Calu3 (cell line): ENCODE measurements at regions not wholly inside any gene's neighbourhood (a gene's known extent, or its start where the extent isn't known, plus 50 kb on each side); places are given as distances from the start of the nearest gene placed in this dataset.
"Not testable (repeated sequence)": the region's sequence is repeated elsewhere in the genome, so short reads cannot be mapped to it uniquely, and the experiment has no call there.

Source experiments
- BruUV-seq: library from RNA; stranded (reverse); fragments of 400-500 nt; replicated peaks from 2 replicates; lab custom pipeline; 2021; lab: Mats Ljungman, UMichigan
- CTCF ChIA-PET: fragments of 300-600 bp; sonication (Branson Sonifier 250); formaldehyde crosslinking; loops from one replicate; lab custom pipeline; 2022; ENCODE audit warnings: antibody characterized with exemption; lab: Charles Lee
- DNase-seq: peaks from one replicate; pipeline ENCODE4 v3.0.0; 2022
- H3K27ac Mint-ChIP-seq: one replicate; pipeline ENCODE4 v1.8.0; 2022; ENCODE audit warnings: mixed read lengths; ENCODE audit not compliant: unreplicated experiment
- H3K27me3 Mint-ChIP-seq: one replicate; pipeline ENCODE4 v1.8.0; 2022; ENCODE audit warnings: mixed read lengths; ENCODE audit not compliant: unreplicated experiment
- H3K36me3 Mint-ChIP-seq: one replicate; pipeline ENCODE4 v1.8.0; 2022; ENCODE audit warnings: mild to moderate bottlenecking, moderate library complexity, mixed read lengths; ENCODE audit not compliant: insufficient read depth, unreplicated experiment
- H3K4me1 Mint-ChIP-seq: one replicate; pipeline ENCODE4 v1.8.0; 2022; ENCODE audit warnings: mild to moderate bottlenecking, low read depth, mixed read lengths; ENCODE audit not compliant: unreplicated experiment
- H3K4me3 Mint-ChIP-seq: one replicate; pipeline ENCODE4 v1.8.0; 2022; ENCODE audit warnings: mild to moderate bottlenecking, low read depth, moderate library complexity, mixed read lengths; ENCODE audit not compliant: unreplicated experiment
- H3K9me3 Mint-ChIP-seq: one replicate; pipeline ENCODE4 v1.8.0; 2022; ENCODE audit warnings: low read depth, mixed read lengths; ENCODE audit not compliant: unreplicated experiment
- intact Hi-C: fragments of 100-400 bp; cut with micrococcal nuclease; formaldehyde crosslinking; loops from one replicate; pipeline ENCODE4 v1.10.0; 2022; ENCODE audit not compliant: unreplicated experiment
- TF ChIP-seq, protein P1 (sequence below): fragments of 200-600 bp; IDR thresholded peaks from one replicate; pipeline ENCODE4 v1.8.0; 2022; ENCODE audit warnings: antibody characterized with exemption; ENCODE audit not compliant: unreplicated experiment

DNA sequence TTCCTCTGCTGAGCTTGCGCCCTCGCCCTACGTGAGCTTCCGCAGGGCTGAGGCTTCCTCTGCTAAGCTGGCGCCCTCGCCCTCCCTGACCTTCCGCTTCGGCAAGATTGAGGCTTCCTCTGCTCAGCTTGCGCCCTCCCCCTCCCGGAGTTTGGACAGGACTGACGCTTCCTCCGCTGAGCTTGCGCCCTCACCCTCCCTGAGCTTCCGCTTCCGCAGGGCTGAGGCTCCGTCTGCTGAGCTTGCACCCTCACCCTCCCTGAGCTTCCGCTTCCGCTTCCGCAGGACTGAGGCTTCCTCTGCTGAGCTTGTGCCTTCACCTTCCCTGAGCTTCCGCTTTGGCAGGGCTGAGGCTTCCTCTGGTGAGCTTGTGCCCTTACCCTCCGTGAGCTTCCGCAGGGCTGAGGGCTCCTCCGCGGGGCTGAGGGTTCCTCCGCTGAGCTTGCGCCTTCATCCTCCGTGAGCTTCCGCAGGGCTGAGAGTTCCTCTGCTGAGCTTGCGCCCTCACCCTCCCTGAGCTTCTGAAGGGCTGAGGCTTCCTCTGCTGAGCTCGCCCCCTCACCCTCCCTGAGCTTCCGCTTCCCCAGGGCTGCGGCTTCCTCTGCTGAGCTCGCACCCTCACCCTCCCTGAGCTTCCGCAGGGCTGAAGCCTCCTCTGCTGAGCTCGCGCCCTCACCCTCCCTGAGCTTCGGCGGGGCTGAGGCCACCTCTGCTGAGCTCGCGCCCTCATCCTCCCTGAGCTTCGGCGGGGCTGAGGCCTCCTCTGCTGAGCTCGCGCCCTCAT lies 753.6 kb upstream of the TPTE start:
- no peak overlapping the region for H3K27ac Mint-ChIP-seq
- intact Hi-C loops: no loop called here
- TF ChIP-seq, protein P1, sequence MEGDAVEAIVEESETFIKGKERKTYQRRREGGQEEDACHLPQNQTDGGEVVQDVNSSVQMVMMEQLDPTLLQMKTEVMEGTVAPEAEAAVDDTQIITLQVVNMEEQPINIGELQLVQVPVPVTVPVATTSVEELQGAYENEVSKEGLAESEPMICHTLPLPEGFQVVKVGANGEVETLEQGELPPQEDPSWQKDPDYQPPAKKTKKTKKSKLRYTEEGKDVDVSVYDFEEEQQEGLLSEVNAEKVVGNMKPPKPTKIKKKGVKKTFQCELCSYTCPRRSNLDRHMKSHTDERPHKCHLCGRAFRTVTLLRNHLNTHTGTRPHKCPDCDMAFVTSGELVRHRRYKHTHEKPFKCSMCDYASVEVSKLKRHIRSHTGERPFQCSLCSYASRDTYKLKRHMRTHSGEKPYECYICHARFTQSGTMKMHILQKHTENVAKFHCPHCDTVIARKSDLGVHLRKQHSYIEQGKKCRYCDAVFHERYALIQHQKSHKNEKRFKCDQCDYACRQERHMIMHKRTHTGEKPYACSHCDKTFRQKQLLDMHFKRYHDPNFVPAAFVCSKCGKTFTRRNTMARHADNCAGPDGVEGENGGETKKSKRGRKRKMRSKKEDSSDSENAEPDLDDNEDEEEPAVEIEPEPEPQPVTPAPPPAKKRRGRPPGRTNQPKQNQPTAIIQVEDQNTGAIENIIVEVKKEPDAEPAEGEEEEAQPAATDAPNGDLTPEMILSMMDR: no peak
- no peak overlapping the region for H3K4me3 Mint-ChIP-seq
- no peaks in the 10 kb centered on the region for H3K4me1 Mint-ChIP-seq
- H3K36me3 Mint-ChIP-seq: no peaks in the 10 kb centered on the region
- CTCF ChIA-PET: no interaction called here
- no peaks in the 10 kb centered on the region for H3K27me3 Mint-ChIP-seq
- no peak for DNase-seq
- no TSS peak for BruUV-seq
- no peaks in the 10 kb centered on the region for H3K9me3 Mint-ChIP-seq

DNA sequence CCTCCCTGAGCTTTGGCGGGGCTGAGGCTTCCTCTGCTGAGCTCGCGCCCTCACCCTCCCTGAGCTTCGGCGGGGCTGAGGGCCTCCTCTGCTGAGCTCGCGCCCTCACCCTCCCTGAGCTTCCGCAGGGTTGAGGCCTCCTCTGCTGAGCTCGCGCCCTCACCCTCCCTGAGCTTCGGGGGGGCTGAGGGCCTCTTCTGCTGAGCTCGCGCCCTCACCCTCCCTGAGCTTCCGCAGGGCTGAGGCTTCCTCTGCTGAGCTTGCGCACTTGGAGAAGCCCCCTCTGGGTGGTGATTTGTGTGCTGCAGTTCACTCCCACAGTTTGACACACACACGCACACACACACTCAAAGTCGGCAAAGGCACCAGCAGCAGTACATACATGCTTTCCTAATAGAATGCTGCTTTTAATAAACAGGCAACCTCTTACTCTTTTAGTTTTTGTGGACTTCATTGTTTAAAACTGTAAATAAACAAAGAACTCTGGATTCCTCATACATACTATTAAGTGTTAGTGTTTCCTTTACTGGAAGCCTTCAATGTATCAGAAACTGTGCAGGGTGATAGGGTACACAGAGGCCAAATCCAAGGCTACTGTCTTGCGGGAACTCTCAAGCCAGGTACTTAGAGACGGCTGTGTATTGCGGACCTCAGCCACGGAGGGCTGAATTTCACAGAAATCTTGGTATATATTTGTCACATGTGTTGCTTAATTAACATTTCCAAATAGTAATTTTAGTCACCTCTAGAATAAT lies 752.8 kb upstream of the TPTE start:
- H3K36me3 Mint-ChIP-seq, intact Hi-C loops, BruUV-seq, H3K27ac Mint-ChIP-seq, H3K4me1 Mint-ChIP-seq, DNase-seq, H3K4me3 Mint-ChIP-seq, H3K27me3 Mint-ChIP-seq, CTCF ChIA-PET, H3K9me3 Mint-ChIP-seq: not testable (repeated sequence)

DNA sequence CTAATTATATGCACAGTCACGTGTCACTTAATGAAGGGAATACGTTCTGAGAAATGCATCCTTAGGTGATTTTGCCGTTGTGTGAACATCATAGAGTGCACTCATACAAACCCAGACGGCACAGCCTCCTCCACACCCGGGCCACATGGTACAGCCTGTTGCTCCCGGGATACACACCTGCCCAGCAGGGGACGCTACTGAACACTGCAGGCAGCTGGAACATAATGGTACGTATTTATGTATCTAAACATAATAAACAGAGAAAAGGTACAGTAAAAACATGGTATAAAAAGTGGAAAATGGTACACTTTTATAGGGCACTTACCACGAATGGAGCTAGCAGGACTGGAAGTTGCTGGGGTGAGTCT lies 752.3 kb upstream of the TPTE start:
- DNase-seq, H3K27me3 Mint-ChIP-seq, H3K9me3 Mint-ChIP-seq, H3K4me3 Mint-ChIP-seq, intact Hi-C loops, H3K27ac Mint-ChIP-seq, CTCF ChIA-PET, H3K4me1 Mint-ChIP-seq, BruUV-seq, H3K36me3 Mint-ChIP-seq: not testable (repeated sequence)

DNA sequence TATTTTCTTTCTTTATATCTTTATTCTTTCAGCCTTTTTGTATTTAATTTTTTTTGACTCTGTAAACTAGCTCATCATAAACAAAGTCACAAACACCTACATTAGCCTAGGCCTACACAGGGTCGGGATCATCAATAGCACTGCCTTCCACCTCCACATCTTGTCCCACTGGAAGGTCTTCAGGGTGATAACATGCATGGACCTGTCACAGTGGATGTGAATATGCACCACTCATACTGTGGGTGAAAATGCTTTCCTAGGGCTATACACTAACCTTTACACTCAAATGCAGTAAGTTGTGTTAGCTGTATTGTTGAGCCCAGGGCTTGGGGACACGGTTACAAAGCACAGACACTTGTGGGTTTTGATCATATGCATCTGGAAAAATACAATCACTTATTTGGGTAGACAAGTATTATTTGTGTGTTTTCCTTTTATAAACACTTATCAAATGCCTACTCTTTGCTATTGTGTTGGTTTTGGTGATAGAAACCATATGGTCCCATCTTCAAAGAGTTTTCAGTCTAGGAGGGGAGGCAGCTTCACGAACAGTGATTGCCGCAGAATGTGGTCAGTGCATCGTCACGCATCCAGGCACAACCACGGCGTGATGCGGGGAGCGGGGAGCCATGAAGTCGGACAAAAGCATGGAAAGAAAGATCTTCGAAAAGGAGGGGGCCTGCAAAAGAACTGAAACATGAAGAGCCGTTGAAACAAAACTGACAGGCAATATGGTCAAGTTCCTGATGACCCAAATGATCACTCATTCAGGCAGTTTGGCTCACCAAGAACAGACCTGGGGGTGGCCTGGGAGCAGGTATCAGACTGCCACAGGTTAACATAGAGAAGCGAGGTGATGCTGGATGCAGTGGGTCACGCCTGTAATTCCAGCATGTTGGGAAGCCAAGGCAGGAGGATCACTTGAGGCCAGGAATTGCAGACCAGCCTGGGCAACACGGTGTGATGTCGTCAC lies 751.4 kb upstream of the TPTE start:
- intact Hi-C loops, BruUV-seq, H3K9me3 Mint-ChIP-seq: not testable (repeated sequence)

DNA sequence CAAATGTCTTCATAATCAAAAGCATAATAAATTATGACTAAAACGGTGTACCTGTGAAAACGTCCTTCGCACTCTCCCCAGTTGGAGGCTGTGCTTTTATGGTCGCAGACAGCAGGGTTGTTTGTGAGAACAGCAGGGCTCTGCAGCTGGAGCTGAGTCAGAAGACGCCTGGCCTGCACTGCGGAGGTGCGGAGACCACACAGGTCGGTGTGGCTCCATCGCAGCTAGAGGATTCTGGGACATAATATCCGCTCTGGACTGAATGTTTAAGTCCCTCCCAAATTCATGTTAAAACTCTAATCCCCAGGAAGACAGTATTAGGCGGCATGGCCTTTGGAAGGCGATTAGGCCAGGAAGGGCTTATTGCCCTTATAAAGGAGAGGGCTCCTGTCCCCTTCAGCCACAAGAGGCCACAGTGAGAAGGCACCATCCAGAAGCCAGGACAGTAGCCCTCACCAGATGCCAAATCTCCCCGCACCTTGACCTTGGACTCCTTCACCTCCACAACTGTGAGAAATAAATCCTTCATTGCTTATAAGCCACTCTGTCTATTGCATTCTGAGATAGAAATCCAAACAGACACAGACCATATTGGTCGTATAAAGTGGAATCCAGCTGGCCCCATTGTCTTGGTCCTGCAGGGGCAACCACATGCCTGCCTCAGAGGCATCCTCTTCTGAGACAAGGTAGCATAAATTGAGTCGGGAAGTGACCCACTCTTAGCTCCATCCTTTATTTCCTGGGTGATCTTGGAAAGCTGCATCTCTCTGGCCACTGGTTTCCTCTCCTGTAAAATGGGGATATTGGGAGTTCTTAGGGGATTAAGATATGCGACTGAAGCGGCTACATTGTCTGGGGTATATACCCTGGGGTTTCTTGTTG lies 749.7 kb upstream of the TPTE start:
- H3K4me3 Mint-ChIP-seq, H3K27ac Mint-ChIP-seq: not testable (repeated sequence)
- CTCF ChIA-PET: interaction anchor here (0.7 kb wide), 1 partner anchor 13 kb away, joined by 3 read pairs; no protein-coding TSS in a partner anchor

More for the DNA sequence above, 751.4 kb upstream of the TPTE start:
- DNase-seq, CTCF ChIA-PET, H3K4me1 Mint-ChIP-seq, H3K36me3 Mint-ChIP-seq, H3K4me3 Mint-ChIP-seq, H3K27me3 Mint-ChIP-seq, H3K27ac Mint-ChIP-seq: not testable (repeated sequence)

More for the DNA sequence above, 749.7 kb upstream of the TPTE start:
- H3K9me3 Mint-ChIP-seq, intact Hi-C loops, H3K36me3 Mint-ChIP-seq, H3K4me1 Mint-ChIP-seq, H3K27me3 Mint-ChIP-seq, DNase-seq, BruUV-seq: not testable (repeated sequence)
